Activated B cell treated with CpG ODN at 0.5 μM for 24 hours (primary cell): ENCODE measurements at regions not wholly inside any gene's neighbourhood (a gene's known extent, or its start where the extent isn't known, plus 50 kb on each side); places are given as distances from the start of the nearest gene placed in this dataset.
A peak's percentile ranks its signal among the peaks of the same experiment; 100 is the strongest.

Source experiments
- ATAC-seq: fragments of 200-7000 bp; cut with Tn5 transposase; one replicate; pipeline ENCODE4 v1.10.0; 2021; ENCODE audit warnings: low read depth, mild to moderate bottlenecking, moderate library complexity
- CTCF ChIA-PET: fragments of 350-600 bp; sonication (Branson Sonifier 250); formaldehyde crosslinking; loops from one replicate; lab custom pipeline; 2021; ENCODE audit warnings: antibody characterized with exemption; lab: Charles Lee
- POLR2A ChIA-PET: fragments of 350-600 bp; sonication (Branson Sonifier 250); formaldehyde crosslinking; loops from one replicate; lab custom pipeline; 2021; ENCODE audit warnings: antibody characterized with exemption; lab: Charles Lee
- DNase-seq: peaks from one replicate; pipeline ENCODE4 v3.0.0; 2022
- H3K27ac Mint-ChIP-seq: one replicate; pipeline ENCODE4 v1.8.0; 2020; ENCODE audit warnings: mixed read lengths
- H3K27me3 Mint-ChIP-seq: one replicate; pipeline ENCODE4 v1.8.0; 2021; ENCODE audit warnings: mixed read lengths
- H3K36me3 Mint-ChIP-seq: one replicate; pipeline ENCODE4 v1.8.0; 2021; ENCODE audit warnings: low read depth, mixed read lengths
- H3K4me1 Mint-ChIP-seq: one replicate; pipeline ENCODE4 v1.8.0; 2021; ENCODE audit warnings: mixed read lengths
- H3K4me3 Mint-ChIP-seq: one replicate; pipeline ENCODE4 v1.8.0; 2020; ENCODE audit warnings: mild to moderate bottlenecking, mixed read lengths
- H3K9me3 Mint-ChIP-seq: one replicate; pipeline ENCODE4 v1.8.0; 2020; ENCODE audit warnings: mixed read lengths
- intact Hi-C: fragments of 100-400 bp; cut with micrococcal nuclease; formaldehyde crosslinking; loops from one replicate; pipeline ENCODE4 v1.15.1; 2024
- TF ChIP-seq, protein P1 (sequence below): fragments of 200-600 bp; IDR thresholded peaks from one replicate; pipeline ENCODE4 v1.8.0; 2022; ENCODE audit warnings: antibody characterized with exemption, mild to moderate bottlenecking

DNA sequence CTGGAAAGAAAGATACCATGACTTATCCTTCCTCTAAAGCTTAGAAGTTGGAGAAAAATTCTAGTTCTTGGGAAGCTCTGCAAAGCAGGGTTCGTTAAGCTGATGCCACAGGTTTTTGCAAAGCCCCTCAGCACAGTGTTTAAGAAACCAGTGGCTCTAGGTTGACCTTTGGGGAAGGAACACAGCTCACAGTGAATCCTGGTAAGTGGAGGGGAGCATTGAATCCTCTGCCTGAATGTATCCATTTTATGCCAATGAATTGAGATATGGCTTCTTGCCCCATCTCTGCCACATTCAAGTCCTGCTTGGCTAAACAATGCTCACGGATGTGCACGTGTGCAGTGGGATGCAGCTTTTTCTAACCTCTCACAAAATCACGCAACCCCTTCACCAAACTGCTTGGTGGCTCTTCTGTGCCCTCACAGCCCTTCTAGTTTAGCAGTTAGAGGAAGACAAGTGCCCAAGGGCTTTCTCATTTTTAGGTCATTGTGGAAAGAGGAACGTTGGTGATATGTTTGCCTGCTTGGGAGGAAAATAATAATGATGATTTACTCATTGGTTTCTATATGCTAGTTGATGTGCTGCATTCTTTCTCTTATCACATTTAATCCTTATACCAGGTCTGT, 111.3 kb downstream of the DAD1 start:
- H3K4me1 Mint-ChIP-seq, result peaks cover 98% of the 10 kb centered on the region
- ChIA-PET POLR2A (interaction anchor here (0.9 to 17.2 kb wide), 10 partner anchors 11 to 94 kb away, joined by 3 to 243 read pairs (median 4); no protein-coding TSS in a partner anchor), CTCF (interaction anchor here (0.8 to 9.2 kb wide), 12 partner anchors 12 to 158 kb away, joined by 3 to 113 read pairs (median 4); no protein-coding TSS in a partner anchor)
- peaks cover 2% of the 10 kb centered on the region for H3K36me3 Mint-ChIP-seq
- peak overlapping the region; percentile 1 for H3K4me3 Mint-ChIP-seq
- peak overlapping the region; percentile 89 for H3K27ac Mint-ChIP-seq
- no peaks in the 10 kb centered on the region for H3K9me3 Mint-ChIP-seq
- DNase-seq (no peak), ATAC-seq (peak; percentile 27)
- TF ChIP-seq, protein P1, sequence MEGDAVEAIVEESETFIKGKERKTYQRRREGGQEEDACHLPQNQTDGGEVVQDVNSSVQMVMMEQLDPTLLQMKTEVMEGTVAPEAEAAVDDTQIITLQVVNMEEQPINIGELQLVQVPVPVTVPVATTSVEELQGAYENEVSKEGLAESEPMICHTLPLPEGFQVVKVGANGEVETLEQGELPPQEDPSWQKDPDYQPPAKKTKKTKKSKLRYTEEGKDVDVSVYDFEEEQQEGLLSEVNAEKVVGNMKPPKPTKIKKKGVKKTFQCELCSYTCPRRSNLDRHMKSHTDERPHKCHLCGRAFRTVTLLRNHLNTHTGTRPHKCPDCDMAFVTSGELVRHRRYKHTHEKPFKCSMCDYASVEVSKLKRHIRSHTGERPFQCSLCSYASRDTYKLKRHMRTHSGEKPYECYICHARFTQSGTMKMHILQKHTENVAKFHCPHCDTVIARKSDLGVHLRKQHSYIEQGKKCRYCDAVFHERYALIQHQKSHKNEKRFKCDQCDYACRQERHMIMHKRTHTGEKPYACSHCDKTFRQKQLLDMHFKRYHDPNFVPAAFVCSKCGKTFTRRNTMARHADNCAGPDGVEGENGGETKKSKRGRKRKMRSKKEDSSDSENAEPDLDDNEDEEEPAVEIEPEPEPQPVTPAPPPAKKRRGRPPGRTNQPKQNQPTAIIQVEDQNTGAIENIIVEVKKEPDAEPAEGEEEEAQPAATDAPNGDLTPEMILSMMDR, result no peak
- H3K27me3 Mint-ChIP-seq, result no peaks in the 10 kb centered on the region
- intact Hi-C loops, result loop anchor here (2.0 to 5.0 kb wide), 2 partner anchors 13 to 580 kb away; partner anchors contain the start of gene CDH24

DNA sequence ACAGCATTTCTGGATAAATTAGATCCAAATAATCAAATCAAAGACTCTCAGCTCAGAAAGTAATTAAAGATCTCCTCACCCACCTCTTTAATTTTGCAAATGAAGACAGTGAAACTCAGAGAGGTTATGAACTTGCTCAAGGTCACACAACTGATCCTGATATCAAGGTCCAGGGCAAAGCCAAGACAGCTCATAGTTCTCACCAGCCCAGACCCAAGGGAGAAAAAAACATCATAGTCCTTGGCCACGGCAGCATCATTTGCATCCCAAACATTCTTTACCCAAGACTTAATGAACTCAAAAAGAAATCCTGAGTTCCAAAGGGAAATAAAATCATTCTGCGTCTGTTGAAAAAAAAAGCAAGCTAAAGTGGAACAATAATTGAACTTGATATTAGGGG, 112.1 kb downstream of the DAD1 start:
- Mint-ChIP-seq H3K4me3 (peak overlapping the region; percentile 33), H3K36me3 (peaks cover 2% of the 10 kb centered on the region), H3K27me3 (no peaks in the 10 kb centered on the region), H3K4me1 (peaks cover 97% of the 10 kb centered on the region), H3K27ac (peak overlapping the region; percentile 89), H3K9me3 (no peaks in the 10 kb centered on the region)
- DNase-seq (no peak), ATAC-seq (no peak)
- intact Hi-C loops, result loop anchor here (2.0 to 5.0 kb wide), 2 partner anchors 14 to 580 kb away; partner anchors contain the start of gene CDH24
- TF ChIP-seq, protein P1, result no peak
- CTCF ChIA-PET, result interaction anchor here (0.8 to 9.2 kb wide), 12 partner anchors 14 to 101 kb away, joined by 3 to 113 read pairs (median 4); no protein-coding TSS in a partner anchor
- POLR2A ChIA-PET, result interaction anchor here (0.6 to 17.2 kb wide), 10 partner anchors 11 to 93 kb away, joined by 3 to 243 read pairs (median 6); no protein-coding TSS in a partner anchor

DNA sequence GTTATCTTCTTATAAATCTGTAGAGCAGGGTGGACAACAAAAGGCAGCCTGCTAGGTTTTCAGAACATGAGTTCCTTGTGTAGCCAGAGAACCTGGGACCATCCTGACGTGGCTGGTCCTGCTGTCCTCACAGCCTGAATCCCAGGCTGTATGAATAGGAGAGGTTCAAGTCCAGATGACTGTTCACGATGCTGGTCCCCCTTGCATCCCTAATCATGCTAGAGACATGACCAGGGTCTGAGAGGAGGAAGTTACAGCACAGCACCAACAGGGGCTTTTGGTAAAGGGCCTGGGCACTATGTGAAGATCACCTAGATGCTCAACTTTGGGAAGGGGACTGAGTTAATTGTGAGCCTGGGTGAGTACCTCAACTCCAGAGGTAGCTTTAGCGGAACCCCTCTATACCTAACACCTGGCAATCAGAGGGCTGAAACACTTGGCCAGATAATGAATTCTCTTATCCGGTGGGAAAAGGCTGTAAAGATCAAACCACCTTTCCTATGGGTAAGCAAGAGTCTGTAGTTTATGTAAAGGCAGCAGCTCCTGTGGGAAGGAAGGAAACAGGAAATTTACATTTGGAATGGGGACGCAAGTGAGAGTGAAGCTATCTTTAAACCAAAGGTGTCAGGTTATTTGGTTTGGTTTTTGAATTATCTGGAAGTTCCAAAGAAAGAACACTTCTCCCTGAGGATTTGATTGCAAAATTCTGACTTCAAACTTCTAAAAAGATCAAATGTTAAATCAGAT, 112.8 kb downstream of the DAD1 start:
- CTCF ChIA-PET, result interaction anchor here (1.0 to 9.2 kb wide), 9 partner anchors 20 to 94 kb away, joined by 3 to 113 read pairs (median 5); no protein-coding TSS in a partner anchor
- TF ChIP-seq, protein P1, result no peak
- peaks cover 93% of the 10 kb centered on the region for H3K4me1 Mint-ChIP-seq
- POLR2A ChIA-PET, result interaction anchor here (0.6 to 17.2 kb wide), 9 partner anchors 11 to 94 kb away, joined by 4 to 243 read pairs (median 8); no protein-coding TSS in a partner anchor
- no peaks in the 10 kb centered on the region for H3K9me3 Mint-ChIP-seq
- ATAC-seq (peak; percentile 47), DNase-seq (no peak)
- H3K27ac Mint-ChIP-seq, result peak overlapping the region; percentile 89
- no peaks in the 10 kb centered on the region for H3K27me3 Mint-ChIP-seq
- intact Hi-C loops, result loop anchor here (2.0 to 5.0 kb wide), 2 partner anchors 15 to 581 kb away; partner anchors contain the start of gene CDH24
- peaks cover 2% of the 10 kb centered on the region for H3K36me3 Mint-ChIP-seq
- peak overlapping the region; percentile 25 for H3K4me3 Mint-ChIP-seq

DNA sequence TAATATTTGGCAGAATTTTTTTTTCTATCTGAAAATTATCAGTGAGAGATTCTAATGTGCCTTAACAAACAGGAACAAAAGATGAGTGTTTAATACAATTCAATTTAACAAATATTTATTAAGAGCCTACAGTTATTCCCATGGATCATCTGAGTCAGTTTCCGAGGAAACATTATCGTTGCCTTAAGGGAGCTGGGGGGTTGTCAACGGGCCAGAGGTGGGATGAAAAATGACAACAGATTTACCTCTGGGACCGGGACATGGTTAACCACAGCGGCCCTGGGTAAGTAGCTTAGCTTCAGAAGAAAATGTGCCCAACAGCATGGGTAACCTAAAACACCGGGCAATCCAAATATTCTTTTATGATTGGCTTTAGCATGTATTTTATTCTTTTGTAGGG, 113.6 kb downstream of the DAD1 start:
- ATAC-seq, result no peak

More for the DNA sequence above, 113.6 kb downstream of the DAD1 start:
- no peaks in the 10 kb centered on the region for H3K27me3 Mint-ChIP-seq
- no peaks in the 10 kb centered on the region for H3K36me3 Mint-ChIP-seq
- POLR2A ChIA-PET, result interaction anchor here (1.0 to 17.2 kb wide), 3 partner anchors 14 to 75 kb away, joined by 7 to 243 read pairs (median 27); no protein-coding TSS in a partner anchor
- TF ChIP-seq, protein P1, result no peak
- H3K4me3 Mint-ChIP-seq, result no peak overlapping the region
- no peak for DNase-seq
- CTCF ChIA-PET, result interaction anchor here (1.6 to 9.2 kb wide), 4 partner anchors 75 to 94 kb away, joined by 5 to 113 read pairs (median 40); no protein-coding TSS in a partner anchor
- no peaks in the 10 kb centered on the region for H3K9me3 Mint-ChIP-seq
- peak overlapping the region; percentile 89 for H3K27ac Mint-ChIP-seq
- intact Hi-C loops, result loop anchor here (5.0 kb wide), 1 partner anchor 582 kb away; the partner anchor contains the start of gene CDH24
- peaks cover 91% of the 10 kb centered on the region for H3K4me1 Mint-ChIP-seq
